Inferior parietal cortex (tissue), 1 donor: ENCODE measurements at regions not wholly inside any gene's neighbourhood (a gene's known extent, or its start where the extent isn't known, plus 50 kb on each side); places are given as distances from the start of the nearest gene placed in this dataset.

Experiments used
- DNase-seq: peaks from one replicate; pipeline ENCODE4 v3.0.0-alpha.2; 2016; ENCODE audit errors: extremely low spot score

DNA sequence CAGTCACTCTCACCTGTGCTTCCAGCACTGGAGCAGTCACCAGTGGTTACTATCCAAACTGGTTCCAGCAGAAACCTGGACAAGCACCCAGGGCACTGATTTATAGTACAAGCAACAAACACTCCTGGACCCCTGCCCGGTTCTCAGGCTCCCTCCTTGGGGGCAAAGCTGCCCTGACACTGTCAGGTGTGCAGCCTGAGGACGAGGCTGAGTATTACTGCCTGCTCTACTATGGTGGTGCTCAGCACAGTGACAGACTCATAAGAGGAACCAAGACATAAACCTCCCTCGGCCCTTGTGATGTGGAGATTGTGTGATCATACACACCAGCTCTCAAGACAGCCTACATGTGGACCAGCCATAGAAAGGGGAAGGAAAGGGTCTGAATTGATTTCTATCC lies 113.3 kb downstream of the ZNF280B start:
- DNase-seq: no peak

DNA sequence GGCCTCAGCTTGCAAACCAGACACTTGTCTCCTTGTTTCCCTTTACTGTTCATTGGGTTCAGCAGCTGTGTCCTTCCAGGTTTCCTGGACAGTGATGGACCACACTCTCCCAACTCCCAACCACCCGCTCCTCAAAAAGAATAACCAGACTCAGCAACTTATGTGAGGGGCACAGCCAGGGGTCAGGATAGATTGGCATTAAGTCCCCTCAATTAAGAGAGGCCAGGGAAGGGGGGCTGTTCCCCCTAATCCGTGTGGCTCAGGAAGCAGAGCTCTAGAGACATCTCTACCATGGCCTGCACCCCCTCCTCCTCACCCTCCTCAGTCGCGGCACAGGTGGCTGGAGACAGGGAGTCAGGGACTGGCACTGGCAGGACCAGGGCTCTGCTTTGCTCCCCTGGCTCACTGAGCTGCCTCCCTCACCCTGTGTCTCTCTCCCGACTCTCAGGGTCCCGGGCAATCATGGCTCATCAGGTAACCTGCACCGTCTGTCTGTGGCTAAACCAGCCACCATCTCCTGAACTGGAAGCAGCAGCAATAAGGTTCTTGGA lies 111.7 kb downstream of the ZNF280B start:
- DNase-seq: no peak

DNA sequence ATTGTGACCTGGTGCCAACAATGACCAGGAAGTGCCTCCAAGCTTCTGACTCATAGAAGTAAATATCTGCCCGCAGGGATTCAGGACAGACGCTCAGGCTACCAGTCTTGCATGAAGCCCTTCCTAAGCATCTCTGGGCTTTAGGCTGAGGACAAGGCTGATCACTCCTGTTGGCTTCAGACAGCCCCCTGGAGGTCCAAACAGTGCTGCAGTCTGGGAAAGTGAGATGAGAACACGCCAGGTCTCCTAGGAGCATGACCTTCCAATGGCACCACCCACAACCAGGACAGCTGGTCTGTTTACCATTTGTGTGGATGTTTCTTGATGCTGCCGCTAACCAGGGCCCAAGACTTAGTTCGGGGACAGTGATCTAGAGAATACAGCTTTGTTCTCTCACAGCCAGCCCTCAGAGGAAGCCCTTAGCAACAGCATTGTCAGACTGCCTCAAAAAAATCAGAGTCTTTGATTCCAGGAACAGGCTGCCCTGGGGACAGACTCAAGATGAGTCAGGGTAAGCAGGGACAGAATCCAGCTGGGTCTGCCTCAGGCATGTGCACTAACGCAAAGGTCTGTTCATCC lies 111.2 kb downstream of the ZNF280B start:
- peak; percentile 20 for DNase-seq

DNA sequence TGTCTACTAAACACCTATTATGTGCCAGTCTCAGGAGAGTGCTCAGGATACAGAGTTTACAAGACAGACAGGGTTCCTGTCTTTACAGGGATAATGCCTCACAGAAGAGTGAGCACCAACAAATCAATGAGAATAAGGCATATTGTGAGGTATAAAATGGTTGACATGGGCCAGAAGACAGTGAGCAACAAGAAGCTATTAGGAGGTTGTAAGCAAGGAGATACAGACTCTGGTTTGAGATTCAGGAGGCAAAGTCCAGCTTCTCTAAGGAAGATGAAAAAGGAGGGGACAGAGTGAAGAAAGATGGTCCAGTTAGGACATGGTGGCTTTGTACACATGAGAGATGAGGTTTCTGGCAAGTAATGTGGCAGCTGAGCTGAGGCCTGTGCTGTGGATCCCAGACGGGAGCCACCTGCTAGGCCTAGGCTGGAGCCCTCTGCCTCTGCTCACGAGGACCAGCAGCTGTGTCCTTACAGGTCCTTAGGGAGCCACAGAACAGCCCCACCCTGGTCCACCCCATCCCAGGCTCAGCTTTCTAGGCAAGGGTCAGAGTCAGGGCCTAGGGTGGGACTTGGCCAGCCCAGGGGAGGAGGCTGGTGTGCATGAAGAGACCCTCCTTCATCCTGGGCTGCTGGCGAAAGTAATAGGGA lies 110.5 kb downstream of the ZNF280B start:
- DNase-seq: no peak

DNA sequence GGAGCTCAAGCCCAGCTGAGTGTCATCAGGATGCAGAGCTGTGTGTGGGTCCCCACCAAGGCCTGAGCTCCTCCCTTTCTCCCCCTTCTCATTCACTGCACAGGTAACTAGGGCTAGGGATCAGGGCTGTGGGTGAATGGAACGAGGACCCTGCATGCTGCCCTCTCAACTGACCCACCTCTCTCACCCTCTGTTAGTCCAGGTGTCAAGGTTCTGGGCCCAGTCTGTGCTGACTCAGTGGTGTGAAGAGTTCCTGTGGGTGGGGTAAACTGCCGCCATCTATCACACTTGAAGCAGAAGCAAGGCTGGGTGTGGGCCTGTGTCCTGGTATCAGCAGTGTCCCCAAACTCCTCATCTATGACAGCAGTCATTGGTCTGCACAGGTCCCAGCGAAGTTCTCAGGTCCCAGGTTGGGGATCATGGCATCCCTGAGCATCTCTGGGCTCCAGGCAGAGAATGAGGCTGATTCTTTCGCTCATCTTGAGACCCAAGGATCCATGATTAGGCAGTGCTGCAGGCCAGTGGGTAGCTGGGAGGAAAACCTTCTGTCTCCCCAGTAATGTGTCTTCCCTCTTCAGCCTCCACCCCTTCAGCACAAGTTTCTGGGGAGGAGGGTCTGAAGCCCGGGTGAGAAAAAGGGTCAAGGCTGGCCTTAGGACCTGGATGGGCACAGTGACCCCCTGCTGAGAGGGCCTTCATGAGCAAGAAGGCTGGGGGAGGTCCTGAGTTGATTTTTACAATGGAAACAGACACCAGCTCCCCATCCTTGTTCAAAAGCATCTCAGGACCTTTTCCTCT lies 109.8 kb downstream of the ZNF280B start:
- DNase-seq: no peak

DNA sequence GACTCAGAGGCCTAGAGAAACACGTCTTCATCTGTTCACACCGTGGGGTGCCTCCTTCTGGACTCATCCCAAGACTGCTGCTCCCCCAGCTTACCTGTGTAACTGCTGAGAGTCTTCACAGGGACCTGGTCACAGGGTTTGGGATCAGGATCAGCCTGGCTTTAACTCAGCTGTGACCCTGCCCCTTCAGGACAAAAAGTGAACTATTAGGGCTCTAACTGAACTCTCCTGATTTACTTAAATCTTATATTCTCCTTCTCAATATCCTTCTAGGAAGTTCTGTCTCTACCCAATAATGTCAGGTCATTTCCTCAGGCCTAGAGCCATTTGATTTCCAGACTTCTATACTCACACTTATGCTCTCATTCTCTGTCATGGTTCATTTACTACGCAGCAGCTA lies 108.4 kb downstream of the ZNF280B start:
- DNase-seq: no peak

DNA sequence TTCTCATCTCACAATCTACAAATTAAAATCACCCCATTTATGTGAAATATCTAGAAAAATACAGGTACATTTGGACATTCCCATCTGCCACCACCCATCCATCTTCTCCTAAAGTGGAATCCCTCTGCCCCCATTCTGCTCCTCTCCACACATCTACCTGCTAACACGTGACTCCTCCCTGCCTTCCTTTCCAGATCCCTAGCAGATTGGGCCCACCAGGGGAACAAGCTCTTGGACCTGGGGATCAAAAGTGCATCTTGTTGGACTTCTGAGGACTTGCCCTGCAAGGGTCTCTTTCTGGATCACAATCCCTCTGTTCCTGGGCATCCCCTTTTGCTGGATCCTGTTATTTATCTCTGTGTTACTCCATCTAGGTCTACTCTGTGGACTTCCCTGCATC lies 107.6 kb downstream of the ZNF280B start:
- no peak for DNase-seq

DNA sequence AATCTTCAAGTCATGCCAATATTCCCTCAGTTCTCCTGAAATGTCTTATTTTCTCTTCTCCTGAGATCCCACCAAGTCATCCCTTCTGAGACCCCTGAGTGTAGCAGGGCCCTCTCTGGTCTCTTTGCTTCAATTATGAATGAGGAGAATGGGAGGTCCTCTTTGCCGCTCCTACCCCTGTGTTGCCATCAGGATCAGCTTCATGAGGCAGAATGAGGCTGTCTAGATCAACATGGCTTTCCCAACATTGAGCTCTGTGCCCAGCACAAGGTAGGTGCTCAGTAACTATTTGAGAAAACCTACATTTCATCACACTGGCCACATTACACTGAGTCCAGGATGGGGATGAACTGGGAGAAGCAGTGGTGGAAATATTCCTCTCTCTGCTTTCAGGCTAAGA lies 107.2 kb downstream of the ZNF280B start:
- no peak for DNase-seq

DNA sequence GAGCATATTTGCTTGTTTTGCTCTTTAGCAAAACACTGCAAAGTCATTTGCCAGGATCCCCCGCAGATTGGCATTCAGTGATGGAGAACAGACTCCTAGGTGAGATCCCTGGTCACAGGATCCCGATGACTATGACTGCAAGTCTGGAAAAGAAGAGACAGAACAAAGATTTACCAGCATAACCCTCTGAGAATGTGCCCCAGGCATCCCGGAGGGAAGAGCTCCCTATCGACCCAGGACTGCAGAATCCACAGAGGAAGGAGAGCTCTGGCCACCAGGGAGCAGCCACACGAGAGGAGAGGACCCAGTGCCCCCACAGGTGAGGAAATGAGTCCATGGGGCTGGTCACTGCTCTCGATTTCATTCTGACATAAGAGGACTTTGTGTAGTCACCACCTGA lies 105.2 kb downstream of the ZNF280B start:
- no peak for DNase-seq

DNA sequence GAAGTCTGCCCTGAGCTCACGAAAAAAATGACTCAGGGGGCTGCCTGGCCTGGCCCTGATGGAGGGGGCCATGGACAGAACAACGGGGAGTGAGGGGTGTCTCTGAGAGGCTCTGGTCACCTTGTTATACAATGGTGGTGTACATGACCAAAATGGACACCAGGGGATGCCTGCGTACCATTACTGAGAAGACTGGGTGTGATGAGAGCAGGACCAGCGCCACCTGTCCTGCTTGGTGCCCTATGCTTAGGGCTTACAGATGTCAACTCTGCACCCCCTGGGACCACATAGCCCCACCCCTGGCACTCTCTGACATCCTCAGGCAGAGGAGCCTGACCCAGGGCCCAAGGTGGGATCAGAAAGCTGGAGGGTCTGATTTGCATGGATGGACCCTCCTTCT lies 104.8 kb downstream of the ZNF280B start:
- no peak for DNase-seq

DNA sequence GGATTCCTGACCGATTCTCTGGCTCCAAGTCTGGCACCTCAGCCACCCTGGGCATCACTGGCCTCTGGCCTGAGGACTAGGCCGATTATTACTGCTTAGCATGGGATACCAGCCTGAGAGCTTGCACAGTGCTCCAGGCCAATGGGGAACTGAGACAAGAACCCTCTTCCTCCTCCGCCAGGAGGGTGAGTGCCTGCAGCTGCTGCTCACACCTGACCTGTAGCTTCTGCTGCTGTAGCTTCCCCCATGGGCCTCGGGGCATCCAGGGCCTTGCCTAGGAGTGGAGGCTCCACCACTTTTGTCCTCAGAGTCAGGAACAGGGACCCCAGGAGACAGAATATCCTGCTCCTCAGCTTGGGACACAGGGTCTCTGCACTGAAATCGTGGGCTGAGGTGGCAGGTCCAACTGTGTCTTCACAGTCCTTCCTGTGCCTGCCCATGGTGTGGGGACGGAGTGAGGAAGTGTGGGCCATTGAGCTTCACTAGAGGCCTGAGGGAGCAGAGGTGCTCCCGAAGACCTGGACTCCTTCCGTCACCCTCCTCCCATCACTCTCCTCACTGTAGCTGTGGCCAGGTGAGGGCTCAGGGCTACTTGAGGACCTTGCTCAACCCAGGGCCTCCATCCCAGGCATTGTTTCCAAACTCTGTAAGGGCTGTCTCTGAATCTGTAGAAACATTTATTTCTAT lies 103.8 kb downstream of the ZNF280B start:
- DNase-seq: no peak

DNA sequence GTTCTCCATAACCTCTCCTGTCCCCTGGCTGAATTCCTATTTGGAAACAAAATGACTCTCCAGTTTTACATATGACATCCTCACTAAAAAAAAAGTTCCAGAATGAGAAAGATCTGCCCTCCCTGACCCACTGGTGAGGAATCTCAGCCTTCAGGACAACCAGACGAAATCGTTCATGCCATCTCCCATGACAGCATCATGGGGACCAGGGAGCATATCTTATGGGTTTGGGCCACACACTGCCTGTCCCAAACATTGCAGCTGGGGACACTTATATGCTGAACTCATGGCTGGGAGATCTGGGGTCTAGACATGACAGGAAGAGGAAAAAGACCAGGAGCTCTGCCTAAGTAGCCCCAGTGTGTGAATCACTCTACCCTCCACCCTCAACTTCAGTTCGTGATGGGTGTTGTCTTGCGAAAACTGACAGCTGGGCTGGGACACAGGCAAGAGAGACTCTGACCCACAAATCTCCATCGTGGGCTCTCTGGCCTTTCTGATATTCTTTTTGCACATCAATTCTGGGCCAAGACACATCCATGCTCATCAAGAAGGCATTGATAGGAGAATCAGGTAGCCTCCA lies 102.0 kb downstream of the ZNF280B start:
- DNase-seq: no peak

DNA sequence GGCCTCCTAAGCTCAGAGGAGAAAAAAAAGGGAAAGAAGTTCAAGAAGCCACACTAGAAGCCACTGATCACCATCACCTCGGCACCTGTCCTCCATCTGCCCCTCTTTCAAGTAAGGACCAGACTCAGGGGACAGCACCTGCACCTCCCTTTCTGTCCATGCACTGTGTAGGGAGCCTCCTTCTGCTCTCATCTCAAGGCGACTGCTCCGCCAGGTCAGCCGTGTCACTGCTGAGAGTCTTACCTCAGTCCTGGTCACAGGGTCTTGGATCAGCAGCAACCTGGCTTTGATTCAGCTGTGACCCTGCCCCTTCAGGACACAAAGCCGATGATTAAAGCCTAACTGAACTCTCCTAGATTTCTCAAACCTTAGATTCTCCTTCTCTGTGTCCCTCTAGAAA lies 101.5 kb downstream of the ZNF280B start:
- DNase-seq: no peak

DNA sequence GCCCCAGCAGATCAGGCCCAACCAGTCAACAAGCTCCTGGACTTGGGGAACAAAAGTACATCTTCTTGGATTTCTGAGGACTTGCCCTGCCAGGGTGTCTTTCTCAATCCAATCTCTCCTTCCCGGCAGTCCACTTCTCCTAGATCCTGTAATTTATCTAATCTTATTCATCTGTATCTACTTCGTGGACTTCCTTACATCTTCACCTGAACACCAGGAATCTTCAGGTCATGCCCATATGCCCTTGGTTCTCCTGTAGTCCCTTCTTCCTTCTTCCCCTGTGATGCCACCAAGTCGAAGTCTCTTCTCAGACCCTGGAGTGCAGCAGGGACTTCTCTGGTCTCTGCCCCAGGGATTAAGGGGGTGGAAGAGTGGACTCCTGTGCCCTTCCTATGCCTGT lies 100.3 kb downstream of the ZNF280B start:
- no peak for DNase-seq

DNA sequence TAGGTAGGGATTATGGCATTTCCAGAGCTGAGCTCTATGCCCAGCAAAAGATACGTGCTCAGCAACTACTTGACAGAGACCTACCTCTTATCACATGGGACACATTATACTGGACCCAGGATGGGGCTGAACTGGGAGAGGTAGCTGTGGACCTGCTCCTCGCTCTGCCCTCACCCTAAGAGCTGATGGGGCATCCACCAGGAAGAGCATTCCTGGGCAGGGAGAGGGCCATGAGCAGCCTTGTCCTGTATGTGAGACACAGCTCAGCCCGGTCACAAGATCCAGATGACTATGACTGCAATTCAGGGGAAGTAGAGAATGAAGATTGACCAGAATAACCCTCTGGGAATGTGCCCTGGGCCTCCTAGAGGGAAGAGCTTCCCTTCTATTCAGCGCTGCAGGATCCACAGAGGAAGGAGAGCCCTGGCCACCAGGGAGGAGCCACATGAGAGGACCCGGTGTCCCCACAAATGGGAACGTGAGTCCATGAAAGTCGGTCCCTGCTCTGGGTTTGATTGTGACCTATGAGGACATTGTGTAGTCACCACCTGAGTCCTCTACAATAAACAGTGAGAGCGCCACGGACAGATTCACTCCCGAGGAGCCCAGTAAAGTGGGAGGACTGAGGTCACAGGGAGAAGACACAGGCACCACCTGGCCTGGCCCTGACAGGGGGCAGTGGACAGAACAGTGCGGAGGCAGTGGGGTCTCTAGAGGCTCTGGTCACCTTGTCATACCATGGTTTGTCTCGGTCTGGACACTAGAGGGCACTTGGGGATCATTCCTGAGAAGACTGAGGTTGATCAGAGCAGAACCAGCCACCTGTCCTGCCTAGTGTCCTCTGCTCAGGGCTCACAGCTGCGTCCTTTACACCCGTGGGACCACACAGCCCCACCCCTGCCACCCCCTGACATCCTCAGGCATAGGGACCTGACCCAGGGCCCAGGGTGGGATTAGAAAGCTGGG lies 99.5 kb downstream of the ZNF280B start:
- DNase-seq: peak; percentile 29

DNA sequence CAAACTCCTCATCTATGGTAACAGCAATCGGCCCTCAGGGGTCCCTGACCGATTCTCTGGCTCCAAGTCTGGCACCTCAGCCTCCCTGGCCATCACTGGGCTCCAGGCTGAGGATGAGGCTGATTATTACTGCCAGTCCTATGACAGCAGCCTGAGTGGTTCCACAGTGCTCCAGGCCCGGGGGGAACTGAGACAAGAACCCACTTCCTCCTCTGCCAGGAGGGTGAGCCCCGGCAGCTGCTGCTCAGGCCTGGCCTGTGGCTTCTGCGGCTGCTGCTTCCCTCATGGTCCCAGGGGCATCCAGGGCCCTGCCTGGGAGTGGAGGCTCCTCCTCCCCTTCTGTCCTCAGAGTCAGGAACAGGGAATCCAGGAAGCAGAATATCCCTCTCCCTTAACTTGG lies 98.4 kb downstream of the ZNF280B start:
- DNase-seq: no peak

DNA sequence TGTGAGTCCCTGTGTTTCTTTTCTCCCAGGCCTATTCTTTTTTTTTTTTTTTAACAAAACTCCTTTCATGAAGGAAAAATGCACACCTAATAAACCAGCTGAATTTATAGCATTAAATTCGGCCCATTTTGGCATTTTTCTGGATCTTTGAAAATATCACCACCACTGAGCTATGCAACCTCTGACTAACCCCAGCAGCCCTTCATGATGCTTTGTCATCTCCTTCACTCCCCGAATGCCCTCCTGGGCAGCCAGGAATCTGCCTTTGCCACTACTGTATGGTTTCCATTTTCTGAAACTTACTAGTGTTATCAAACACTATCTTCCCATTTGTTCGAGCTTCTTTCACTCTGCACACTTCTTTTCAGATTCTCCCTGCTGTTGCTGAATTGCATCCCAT lies 97.9 kb downstream of the ZNF280B start:
- DNase-seq: no peak

DNA sequence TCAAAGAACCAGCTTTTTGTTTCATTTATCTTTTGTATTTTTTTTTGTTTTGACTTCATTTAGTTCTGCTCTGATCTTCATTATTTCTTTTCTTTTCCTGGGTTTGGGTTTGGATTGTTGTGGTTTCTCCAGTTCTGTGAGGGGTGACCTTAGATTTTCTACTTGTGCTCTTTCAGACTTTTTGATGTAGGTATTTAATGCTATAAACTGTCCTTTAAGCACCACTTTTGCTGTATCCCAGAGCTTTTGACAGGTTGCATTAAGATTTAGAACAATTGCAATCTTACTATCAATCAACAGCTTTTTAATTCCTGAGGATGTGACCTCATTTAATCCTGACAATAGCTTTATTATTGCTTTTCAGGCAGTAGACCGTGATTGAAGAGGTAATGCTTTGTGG lies 94.3 kb downstream of the ZNF280B start:
- DNase-seq: no peak

DNA sequence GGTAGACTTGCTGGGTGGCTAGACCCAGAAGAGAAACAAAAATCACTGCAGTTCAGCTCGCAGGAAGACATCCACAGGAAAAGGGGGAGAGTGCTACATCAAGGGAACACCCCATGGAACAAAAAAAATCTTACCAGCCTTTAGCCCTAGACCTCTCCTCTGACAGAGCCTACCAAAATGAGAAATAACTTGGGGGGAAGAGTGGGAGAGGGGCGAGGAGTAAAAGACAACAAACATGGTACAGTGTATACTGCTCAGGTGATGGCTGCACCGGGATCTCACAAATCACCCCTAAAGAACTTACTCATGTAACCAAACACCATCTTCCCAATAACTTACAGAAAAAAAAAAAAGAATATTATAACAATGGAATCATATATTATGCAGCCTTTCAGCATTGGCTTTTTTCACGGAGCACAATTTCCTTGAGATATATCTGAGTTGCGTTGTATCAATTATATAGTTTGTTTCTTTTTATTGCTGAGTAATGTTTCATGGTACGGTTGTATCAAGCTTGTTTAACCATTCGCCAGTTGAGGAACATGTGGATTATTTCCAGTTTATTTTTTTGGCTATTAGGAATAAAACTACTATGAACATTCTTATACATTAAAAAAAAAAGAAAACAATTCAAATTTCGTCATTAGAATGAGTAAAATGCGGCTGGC lies 90.9 kb downstream of the ZNF280B start:
- no peak for DNase-seq

DNA sequence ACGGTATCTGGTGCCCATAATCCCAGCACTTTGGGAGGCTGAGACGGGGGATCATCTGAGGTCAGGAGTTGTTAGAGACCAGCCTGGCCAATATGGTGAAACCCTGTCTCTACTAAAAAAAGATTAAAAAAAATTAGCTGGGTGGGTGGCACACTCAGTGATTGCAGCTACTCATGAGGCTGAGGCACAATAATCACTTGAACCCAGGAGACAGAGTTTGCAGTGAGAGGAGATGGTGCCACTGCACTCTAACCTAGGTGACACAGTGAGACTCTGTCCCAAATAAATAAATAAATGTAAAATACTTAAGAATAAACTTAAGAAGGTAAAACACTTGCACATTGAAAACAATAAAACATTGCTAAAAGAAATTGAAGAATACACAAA lies 90.4 kb downstream of the ZNF280B start:
- no peak for DNase-seq
